ENCODE measurements at regions not wholly inside any gene's neighbourhood (a gene's known extent, or its start where the extent isn't known, plus 50 kb on each side); places are given as distances from the start of the nearest gene placed in this dataset.

- TF ChIP-seq FOXM1 (IDR thresholded peaks at IDR 0.05; ENCODE audit: borderline replicate concordance) (no peak), FOXA1 (IDR thresholded peaks at IDR 0.05) (no peak), SP1 (IDR thresholded peaks at IDR 0.05) (no peak), L3MBTL2 (conservative IDR thresholded peaks at IDR 0.05) (no peak), BHLHE40 (IDR thresholded peaks at IDR 0.05; ENCODE audit: borderline replicate concordance) (no peak), ARNT (IDR thresholded peaks at IDR 0.05) (no peak), HDGF (IDR thresholded peaks at IDR 0.05; ENCODE audit: borderline replicate concordance) (no peak), SUZ12 (IDR thresholded peaks at IDR 0.05) (no peak), ELF4 (IDR thresholded peaks at IDR 0.05) (no peak), FOXK2 (IDR thresholded peaks at IDR 0.05) (no peak), TARDBP (IDR thresholded peaks at IDR 0.05) (no peak), ZNF384 (IDR thresholded peaks at IDR 0.05) (no peak)
Measured at GRCh38 chr12:131529196-131530040, 181.5 kb upstream of the SFSWAP start.
